H1 (cell line): ENCODE measurements at regions not wholly inside any gene's neighbourhood (a gene's known extent, or its start where the extent isn't known, plus 50 kb on each side); places are given as distances from the start of the nearest gene placed in this dataset.
"Not testable (repeated sequence)": the region's sequence is repeated elsewhere in the genome, so short reads cannot be mapped to it uniquely, and the experiment has no call there.

ENCODE experiments used
- CTCF ChIA-PET: fragments of 300-600 bp; sonication (Branson Sonifier 250); formaldehyde crosslinking; loops from one replicate; lab custom pipeline; 2021; ENCODE audit not compliant: partially characterized antibody; lab: Charles Lee
- POLR2A ChIA-PET: fragments of 300-600 bp; sonication (Branson Sonifier 250); formaldehyde crosslinking; loops from one replicate; lab custom pipeline; 2021; ENCODE audit warnings: inconsistent platforms; ENCODE audit not compliant: partially characterized antibody; lab: Charles Lee
- DNase-seq, 2 experiments: peaks; one replicate each; pipeline versions ENCODE4 v3.0.0 to v3.0.0-alpha.2; 2010 to 2022; ENCODE audit warnings: low spot score in 2 of 2, low read depth in 1 of 2, mixed read lengths in 1 of 2
- FAIRE-seq: peaks from 2 replicates; lab custom pipeline; 2011; peaks lifted over from hg19 to GRCh38; lab: Jason Lieb, UNC
- H2AFZ ChIP-seq: 2 replicates; pipeline ENCODE4 v1.8.1; 2012; ENCODE audit warnings: low read length, inconsistent platforms
- H2AK5ac ChIP-seq: 2 replicates; pipeline ENCODE4 v1.6.1; 2013; ENCODE audit warnings: low read depth, low read length
- H2BK120ac ChIP-seq: replicated peaks from 2 replicates; pipeline ENCODE3; 2013; ENCODE audit warnings: low read depth, low read length, inconsistent platforms
- H2BK12ac ChIP-seq: 2 replicates; pipeline ENCODE4 v1.6.1; 2013; ENCODE audit warnings: low read depth, low read length
- H2BK15ac ChIP-seq: 2 replicates; pipeline ENCODE4 v1.6.1; 2013; ENCODE audit warnings: low read length
- H2BK20ac ChIP-seq: 2 replicates; pipeline ENCODE4 v1.6.1; 2013; ENCODE audit warnings: low read length
- H2BK5ac ChIP-seq: 2 replicates; pipeline ENCODE4 v1.6.1; 2013; ENCODE audit warnings: low read depth, low read length
- H3K14ac ChIP-seq: 2 replicates; pipeline ENCODE4 v1.6.1; 2013; ENCODE audit warnings: inconsistent platforms; ENCODE audit not compliant: insufficient read length
- H3K18ac ChIP-seq: 2 replicates; pipeline ENCODE4 v1.6.1; 2013; ENCODE audit warnings: low read length; ENCODE audit errors: extremely low read depth
- H3K23ac ChIP-seq: 2 replicates; pipeline ENCODE4 v1.6.1; 2013; ENCODE audit warnings: inconsistent platforms; ENCODE audit not compliant: insufficient read length
- H3K23me2 ChIP-seq: 2 replicates; pipeline ENCODE4 v1.6.1; 2013; ENCODE audit warnings: low read depth, low read length
- H3K27ac ChIP-seq: 2 replicates; pipeline ENCODE4 v1.6.1; 2011; ENCODE audit warnings: low read depth, low read length, inconsistent platforms
- H3K27me3 ChIP-seq, 4 experiments: replicated peaks in 1 of 4; 1 replicate in 1 of 4; 2 replicates in 3 of 4; pipeline versions ENCODE4 v1.6.1 to v1.8.1; 2011 to 2013; ENCODE audit warnings: low read length in 3 of 4, mild to moderate bottlenecking in 3 of 4, inconsistent platforms in 2 of 4, mixed read lengths in 2 of 4, moderate library complexity in 1 of 4; ENCODE audit not compliant: control insufficient read depth in 3 of 4, insufficient read depth in 3 of 4; ENCODE audit errors: extremely low read depth in 1 of 4
- H3K36me3 ChIP-seq, 4 experiments: 2 replicates each; pipeline versions ENCODE4 v1.6.1 to v1.8.1; 2011 to 2013; ENCODE audit warnings: mild to moderate bottlenecking in 4 of 4, low read length in 3 of 4, moderate library complexity in 2 of 4, control low read depth in 1 of 4, inconsistent platforms in 1 of 4; ENCODE audit not compliant: insufficient read depth in 4 of 4, control insufficient read depth in 2 of 4
- H3K4ac ChIP-seq: replicated peaks from 2 replicates; pipeline ENCODE3; 2013; ENCODE audit warnings: low read length, low read depth, mixed read lengths, inconsistent platforms; ENCODE audit not compliant: insufficient read length
- H3K4me1 ChIP-seq, 4 experiments: replicated peaks in 1 of 4; 1 replicate in 1 of 4; 2 replicates in 3 of 4; pipeline versions ENCODE4 v1.6.1 to v1.8.1; 2011 to 2013; ENCODE audit warnings: low read length in 3 of 4, inconsistent platforms in 2 of 4, mixed read lengths in 1 of 4; ENCODE audit not compliant: insufficient read depth in 4 of 4, control insufficient read depth in 3 of 4
- H3K4me2 ChIP-seq, 2 experiments: 2 replicates each; pipeline versions ENCODE4 v1.6.1 to v1.8.1; 2011 to 2013; ENCODE audit warnings: low read depth in 2 of 2, low read length in 2 of 2, control low read depth in 1 of 2, inconsistent platforms in 1 of 2, mild to moderate bottlenecking in 1 of 2; ENCODE audit not compliant: insufficient read depth in 1 of 2
- H3K4me3 ChIP-seq, 4 experiments: fragments of 200-600, 300-600 bp in 1 of 4; sonication (generic), shearing (Covaris generic), sonication (Bioruptor Twin) in 1 of 4; 2 replicates each; pipeline versions ENCODE4 v1.5.1 to v1.8.1; 2011 to 2016; ENCODE audit warnings: low read length in 4 of 4, low read depth in 3 of 4, control low read depth in 2 of 4, inconsistent platforms in 2 of 4, mild to moderate bottlenecking in 2 of 4, mixed read lengths in 1 of 4, moderate library complexity in 1 of 4; ENCODE audit not compliant: insufficient read depth in 2 of 4; ENCODE audit errors: extremely low read depth in 1 of 4
- H3K56ac ChIP-seq: replicated peaks from 2 replicates; pipeline ENCODE3; 2013; ENCODE audit warnings: low read depth, mild to moderate bottlenecking, mixed read lengths, low read length, inconsistent platforms; ENCODE audit not compliant: insufficient read length
- H3K79me1 ChIP-seq: 2 replicates; pipeline ENCODE4 v1.6.1; 2013; ENCODE audit warnings: low read depth, low read length, control low read depth
- H3K79me2 ChIP-seq, 2 experiments: 2 replicates each; pipeline versions ENCODE4 v1.6.1 to v1.8.1; 2012 to 2013; ENCODE audit warnings: low read length in 2 of 2, mild to moderate bottlenecking in 2 of 2, inconsistent platforms in 1 of 2; ENCODE audit not compliant: insufficient read depth in 2 of 2, control insufficient read depth in 1 of 2
- H3K9ac ChIP-seq, 4 experiments: replicated peaks in 1 of 4; 1 replicate in 1 of 4; 2 replicates in 3 of 4; pipeline versions ENCODE4 v1.6.1 to v1.8.1; 2011 to 2013; ENCODE audit warnings: low read depth in 3 of 4, low read length in 3 of 4, control low read depth in 2 of 4, mild to moderate bottlenecking in 2 of 4, moderate library complexity in 2 of 4, inconsistent platforms in 1 of 4; ENCODE audit errors: extremely low read depth in 1 of 4
- H3K9me3 ChIP-seq, 2 experiments: 2 replicates each; pipeline versions ENCODE4 v1.6.1 to v1.8.1; 2012 to 2013; ENCODE audit warnings: mild to moderate bottlenecking in 2 of 2, moderate library complexity in 2 of 2, control low read depth in 1 of 2, inconsistent platforms in 1 of 2, low read depth in 1 of 2, low read length in 1 of 2, mixed read lengths in 1 of 2; ENCODE audit not compliant: insufficient read depth in 2 of 2
- H4K20me1 ChIP-seq, 2 experiments: replicated peaks in 1 of 2; 2 replicates each; pipeline versions ENCODE3 to v1.8.1; 2011 to 2013; ENCODE audit warnings: inconsistent platforms in 2 of 2, low read length in 2 of 2, mild to moderate bottlenecking in 1 of 2; ENCODE audit not compliant: insufficient read depth in 2 of 2, control insufficient read depth in 1 of 2
- H4K5ac ChIP-seq: 2 replicates; pipeline ENCODE4 v1.6.1; 2013; ENCODE audit warnings: low read length, low read depth, mixed read lengths, inconsistent platforms; ENCODE audit not compliant: insufficient read length
- H4K8ac ChIP-seq: 2 replicates; pipeline ENCODE4 v1.8.0; 2013; ENCODE audit warnings: mild to moderate bottlenecking, moderate library complexity, low read length, inconsistent platforms; ENCODE audit not compliant: insufficient read depth; ENCODE audit errors: extremely low read depth
- H4K91ac ChIP-seq: replicated peaks from 2 replicates; pipeline ENCODE3; 2013; ENCODE audit warnings: low read length, mixed read lengths, inconsistent platforms; ENCODE audit not compliant: insufficient read length
- WGBS, 2 experiments: shearing (Covaris generic) in 1 of 2; methylation state at CpG; one replicate each; pipeline versions ENCODE4 v1.1.6 to v1.1.7; 2013 to 2015; ENCODE audit warnings: low lambda C conversion rate in 2 of 2, mixed read lengths in 2 of 2, inconsistent platforms in 1 of 2, low coverage in 1 of 2, missing lambda C conversion rate in 1 of 2; ENCODE audit not compliant: insufficient replicate concordance in 2 of 2, insufficient coverage in 1 of 2, insufficient read length in 1 of 2; ENCODE audit errors: extremely low coverage in 1 of 2, missing lambda C conversion rate in 1 of 2; 5-methylcytosine and 5-hydroxymethylcytosine counted together

DNA sequence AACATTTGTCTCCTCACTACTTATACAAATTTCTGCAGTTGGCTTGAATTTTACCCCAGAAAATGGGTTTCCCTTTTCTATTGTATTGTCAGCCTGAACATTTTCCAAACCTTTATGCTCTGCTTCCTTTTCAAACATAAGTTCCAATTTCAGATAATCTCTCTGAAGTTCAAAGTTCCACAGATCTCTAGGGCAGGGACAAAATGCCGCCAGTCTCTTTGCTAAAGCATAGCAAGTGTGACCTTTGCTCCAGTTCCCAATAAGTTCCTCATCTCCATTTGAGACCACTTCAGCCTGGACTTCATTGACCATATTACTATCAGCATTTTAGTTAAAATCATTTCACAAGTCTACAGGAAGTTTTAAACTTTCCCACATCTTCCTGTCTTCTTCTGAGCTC is 571.1 kb upstream of the NRSN1 start:
- H4K8ac ChIP-seq, H2BK20ac ChIP-seq, H3K18ac ChIP-seq, H2BK12ac ChIP-seq, H2BK5ac ChIP-seq, H3K56ac ChIP-seq, H3K23me2 ChIP-seq, H3K79me1 ChIP-seq, H3K4me1 ChIP-seq, H3K27ac ChIP-seq, H3K4ac ChIP-seq, H2BK15ac ChIP-seq, DNase-seq, H3K4me3 ChIP-seq, H3K4me2 ChIP-seq, H2BK120ac ChIP-seq, H3K9me3 ChIP-seq, H3K79me2 ChIP-seq, H3K27me3 ChIP-seq, POLR2A ChIA-PET, H3K36me3 ChIP-seq, H2AK5ac ChIP-seq, H3K9ac ChIP-seq, H4K20me1 ChIP-seq, H4K5ac ChIP-seq, H2AFZ ChIP-seq, CTCF ChIA-PET, H4K91ac ChIP-seq, H3K23ac ChIP-seq, FAIRE-seq, H3K14ac ChIP-seq: not testable (repeated sequence)
- WGBS, 2 experiments: 100% methylated on average over 1 of the region's 1 CpG; no CpG with 5 or more reads in 1 of the 2 experiments
